Mucosa of rectum (tissue), 2 donors: ENCODE measurements at regions not wholly inside any gene's neighbourhood (a gene's known extent, or its start where the extent isn't known, plus 50 kb on each side); places are given as distances from the start of the nearest gene placed in this dataset.

ENCODE experiments used
- H3K27ac ChIP-seq, 2 donors: one replicate each; pipeline ENCODE4 v1.7.0; 2013; ENCODE audit warnings: inconsistent platforms in 2 of 2, low read depth in 2 of 2, low read length in 2 of 2
- H3K27me3 ChIP-seq, 2 donors: one replicate each; pipeline ENCODE4 v1.7.0; 2013; ENCODE audit warnings: low read length in 2 of 2; ENCODE audit not compliant: control insufficient read depth in 2 of 2, insufficient read depth in 2 of 2
- H3K36me3 ChIP-seq, 2 donors: one replicate each; pipeline ENCODE4 v1.7.0; 2013; ENCODE audit warnings: low read length in 2 of 2; ENCODE audit not compliant: control insufficient read depth in 2 of 2, insufficient read depth in 2 of 2
- H3K4me1 ChIP-seq, 2 donors: one replicate each; pipeline ENCODE4 v1.7.0; 2013; ENCODE audit warnings: low read length in 2 of 2, mild to moderate bottlenecking in 1 of 2; ENCODE audit not compliant: control insufficient read depth in 2 of 2, insufficient read depth in 2 of 2
- H3K4me3 ChIP-seq, 2 donors: one replicate each; pipeline ENCODE4 v1.7.0; 2013; ENCODE audit warnings: low read length in 2 of 2
- H3K9ac ChIP-seq, 2 donors: one replicate each; pipeline ENCODE4 v1.7.0; 2013; ENCODE audit warnings: low read length in 2 of 2, low read depth in 1 of 2, mild to moderate bottlenecking in 1 of 2
- H3K9me3 ChIP-seq, 2 donors: one replicate each; pipeline ENCODE4 v1.7.0; 2013; ENCODE audit warnings: low read length in 2 of 2; ENCODE audit not compliant: control insufficient read depth in 2 of 2
- donor health status: healthy.
- donor health status: Normal muscosa, but diverticular disease.

GRCh38 chr10:30186371-30186875 lies 127.0 kb upstream of the JCAD start:
- Histone ChIP-seq H3K36me3 (no peaks in the 10 kb centered on the region), H3K27ac (no peak overlapping the region), H3K4me1 (peaks cover 0 to 2% of the 10 kb centered on the region in 2 donors), H3K27me3 (no peaks in the 10 kb centered on the region), H3K9ac (no peak overlapping the region), H3K9me3 (no peaks in the 10 kb centered on the region), H3K4me3 (peak overlapping the region; percentile 13 to 57)

GRCh38 chr10:30185916-30186315 lies 126.5 kb upstream of the JCAD start:
- peaks cover 0 to 2% of the 10 kb centered on the region in 2 donors for H3K4me1 ChIP-seq
- no peaks in the 10 kb centered on the region for H3K36me3 ChIP-seq
- H3K9ac ChIP-seq = no peak overlapping the region
- H3K27me3 ChIP-seq = no peaks in the 10 kb centered on the region
- H3K27ac ChIP-seq = no peak overlapping the region
- no peak overlapping the region for H3K4me3 ChIP-seq
- no peaks in the 10 kb centered on the region for H3K9me3 ChIP-seq

- Histone ChIP-seq H3K4me3 (no peak overlapping the region), H3K9ac (no peak overlapping the region), H3K9me3 (no peaks in the 10 kb centered on the region), H3K27me3 (no peaks in the 10 kb centered on the region), H3K27ac (no peak overlapping the region), H3K36me3 (no peaks in the 10 kb centered on the region), H3K4me1 (peaks cover 0 to 2% of the 10 kb centered on the region in 2 donors)
Measured at GRCh38 chr10:30185341-30185740, 126.0 kb upstream of the JCAD start.

GRCh38 chr10:30184397-30185033 lies 125.1 kb upstream of the JCAD start:
- Histone ChIP-seq H3K27ac (no peak overlapping the region), H3K9me3 (no peaks in the 10 kb centered on the region), H3K4me1 (peaks cover 0 to 2% of the 10 kb centered on the region in 2 donors), H3K9ac (no peak overlapping the region), H3K27me3 (no peaks in the 10 kb centered on the region), H3K36me3 (no peaks in the 10 kb centered on the region), H3K4me3 (no peak overlapping the region)

GRCh38 chr10:30183055-30183402 lies 123.6 kb upstream of the JCAD start:
- H3K9ac ChIP-seq = no peak overlapping the region
- H3K27me3 ChIP-seq = no peaks in the 10 kb centered on the region
- H3K9me3 ChIP-seq = no peaks in the 10 kb centered on the region
- no peak overlapping the region for H3K4me3 ChIP-seq
- peaks cover 0 to 2% of the 10 kb centered on the region in 2 donors for H3K4me1 ChIP-seq
- H3K27ac ChIP-seq = no peak overlapping the region
- H3K36me3 ChIP-seq = no peaks in the 10 kb centered on the region

DNA sequence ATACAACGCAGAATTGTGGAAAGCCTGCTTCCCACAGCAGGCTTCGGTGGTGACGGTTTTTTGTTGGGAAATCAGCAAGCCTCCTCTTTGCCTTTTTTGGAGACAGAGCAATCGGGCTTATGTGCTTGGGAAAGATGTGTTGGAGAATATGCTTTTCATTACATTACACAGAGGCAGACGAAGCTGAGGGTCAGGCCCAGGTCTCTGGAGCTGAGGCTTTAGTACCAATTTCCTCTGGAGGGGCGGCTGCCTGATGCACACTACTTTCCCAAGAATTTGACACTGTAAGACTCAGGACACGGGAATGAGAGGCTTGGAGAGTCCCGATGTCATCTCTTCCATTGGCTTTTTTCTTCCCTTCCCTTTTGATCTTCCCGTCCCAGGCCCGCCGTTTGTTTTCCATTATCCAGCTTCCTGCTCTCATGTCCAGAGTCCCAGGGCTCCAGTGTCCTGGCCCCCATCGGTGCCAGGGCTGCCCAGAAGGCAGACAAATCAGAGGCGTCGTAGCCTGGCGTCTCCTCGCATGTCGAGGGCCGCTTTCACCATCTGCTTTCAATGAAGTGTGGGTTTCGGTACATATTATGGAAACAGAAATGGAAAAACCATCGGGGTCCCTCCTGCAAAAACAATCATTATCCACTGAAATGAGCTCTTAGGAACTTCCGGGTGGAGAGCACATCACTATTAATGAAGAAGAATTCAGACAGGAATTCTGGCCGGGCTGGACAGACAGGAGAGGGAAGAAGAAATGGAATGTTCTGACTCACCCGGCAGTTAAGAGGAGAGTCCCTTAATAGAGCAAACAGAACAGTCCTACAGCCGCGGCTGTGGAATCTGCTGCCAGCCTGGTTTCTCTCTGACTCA lies 123.0 kb upstream of the JCAD start:
- H3K4me1 ChIP-seq = peaks cover 0 to 2% of the 10 kb centered on the region in 2 donors
- H3K36me3 ChIP-seq = no peaks in the 10 kb centered on the region
- H3K27me3 ChIP-seq = no peaks in the 10 kb centered on the region
- H3K27ac ChIP-seq = no peak overlapping the region
- no peak overlapping the region for H3K4me3 ChIP-seq
- H3K9ac ChIP-seq = no peak overlapping the region
- H3K9me3 ChIP-seq = no peaks in the 10 kb centered on the region

DNA sequence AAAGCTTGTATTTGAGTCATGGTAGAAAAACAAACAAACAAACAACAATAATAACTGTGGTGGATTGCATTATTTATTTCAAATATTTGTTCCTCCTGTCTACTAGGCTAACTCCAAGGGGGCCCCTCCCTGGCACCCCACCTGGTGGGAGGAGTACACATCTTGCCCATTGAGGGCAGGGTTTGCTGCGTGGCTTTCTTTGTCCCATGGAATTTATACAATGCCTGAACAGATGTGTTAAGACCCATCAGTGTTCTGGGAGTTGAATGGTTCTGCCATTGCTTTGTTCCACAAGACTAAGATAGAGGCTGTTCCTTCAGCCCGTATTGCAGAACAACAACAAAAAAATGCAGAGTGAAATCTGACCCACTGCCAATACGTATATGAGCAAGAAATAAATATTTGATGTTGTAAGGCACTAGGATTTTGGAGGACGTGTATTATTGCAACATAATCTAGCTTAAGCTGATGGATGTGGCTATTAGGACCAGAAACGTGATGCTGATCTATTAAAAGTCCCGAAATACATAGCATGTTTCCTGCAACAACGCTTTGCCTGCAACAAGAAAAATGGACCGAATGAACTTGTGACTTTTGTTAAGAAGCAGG lies 119.1 kb upstream of the JCAD start:
- no peaks in the 10 kb centered on the region for H3K9me3 ChIP-seq
- H3K4me1 ChIP-seq = no peaks in the 10 kb centered on the region
- no peaks in the 10 kb centered on the region for H3K36me3 ChIP-seq
- no peak overlapping the region for H3K9ac ChIP-seq
- no peak overlapping the region for H3K4me3 ChIP-seq
- no peak overlapping the region for H3K27ac ChIP-seq
- H3K27me3 ChIP-seq = no peaks in the 10 kb centered on the region

DNA sequence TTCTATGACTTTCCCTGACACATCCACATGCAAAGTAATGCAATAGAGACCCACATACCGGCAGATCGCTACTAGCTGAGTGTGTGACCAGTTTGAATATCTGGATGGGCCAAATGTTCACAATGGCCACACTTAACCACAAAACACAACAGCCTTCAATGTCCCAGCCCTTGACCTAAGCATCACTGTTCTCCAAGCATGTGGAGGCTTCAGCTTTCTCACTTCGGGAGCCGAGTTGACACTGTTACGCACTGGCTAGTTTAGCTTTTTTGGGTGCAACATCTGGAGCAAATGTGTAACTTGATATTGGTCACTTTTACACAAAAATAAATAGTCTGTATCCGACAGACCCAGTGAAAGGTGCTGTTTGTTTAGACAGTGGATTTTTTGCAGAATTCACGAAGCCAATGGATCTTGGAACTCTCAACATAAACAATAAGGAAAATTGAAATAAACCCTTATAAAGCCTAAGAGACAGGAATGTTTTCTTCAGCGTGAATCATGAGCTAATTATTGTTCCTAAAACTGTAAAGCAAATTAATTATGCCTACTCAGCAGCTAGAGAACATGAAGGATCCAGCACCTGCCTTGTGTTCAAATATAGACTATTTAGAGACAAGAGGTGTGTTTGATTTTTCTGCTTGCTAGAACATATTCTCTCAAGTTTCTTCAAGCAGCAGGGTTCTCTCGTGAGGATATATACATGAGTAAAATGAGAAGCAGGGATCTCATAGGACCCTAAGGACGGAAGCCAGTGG lies 117.6 kb upstream of the JCAD start:
- no peaks in the 10 kb centered on the region for H3K4me1 ChIP-seq
- no peak overlapping the region for H3K9ac ChIP-seq
- no peaks in the 10 kb centered on the region for H3K27me3 ChIP-seq
- H3K9me3 ChIP-seq = no peaks in the 10 kb centered on the region
- H3K27ac ChIP-seq = no peak overlapping the region
- no peak overlapping the region for H3K4me3 ChIP-seq
- H3K36me3 ChIP-seq = no peaks in the 10 kb centered on the region

DNA sequence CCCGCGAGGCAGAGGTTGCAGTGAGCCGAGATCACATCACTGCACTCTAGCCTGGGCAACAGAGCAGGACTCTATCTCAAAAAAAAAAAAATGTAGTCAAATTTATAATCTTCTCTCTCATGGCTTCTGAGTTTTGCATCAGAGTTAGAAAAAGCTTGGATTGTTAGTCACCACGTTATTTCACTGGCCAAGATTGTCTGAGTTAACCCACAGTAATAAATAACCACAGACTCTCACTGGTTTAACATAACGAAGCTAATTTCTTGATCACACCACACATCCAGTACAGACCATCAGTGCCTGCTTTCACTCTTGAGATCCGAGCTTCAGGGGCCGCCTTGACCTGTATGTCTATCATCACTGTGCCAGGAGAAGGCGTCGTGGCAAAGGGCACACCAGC lies 116.8 kb upstream of the JCAD start:
- H3K36me3 ChIP-seq = no peaks in the 10 kb centered on the region
- no peak overlapping the region for H3K27ac ChIP-seq
- no peaks in the 10 kb centered on the region for H3K27me3 ChIP-seq
- H3K9me3 ChIP-seq = no peaks in the 10 kb centered on the region
- no peaks in the 10 kb centered on the region for H3K4me1 ChIP-seq
- no peak overlapping the region for H3K9ac ChIP-seq
- H3K4me3 ChIP-seq = no peak overlapping the region
